B cell (primary cell): ENCODE measurements at regions not wholly inside any gene's neighbourhood (a gene's known extent, or its start where the extent isn't known, plus 50 kb on each side); places are given as distances from the start of the nearest gene placed in this dataset.

ENCODE experiments used
- ATAC-seq: fragments of 200-7000 bp; cut with Tn5 transposase; one replicate; pipeline ENCODE4 v1.10.0; 2021; ENCODE audit warnings: low read depth, mild to moderate bottlenecking, moderate number of reproducible peaks, moderate library complexity
- CTCF ChIA-PET: fragments of 350-600 bp; sonication (Branson Sonifier 250); formaldehyde crosslinking; loops from one replicate; lab custom pipeline; 2021; ENCODE audit warnings: antibody characterized with exemption, inconsistent platforms; lab: Charles Lee
- POLR2A ChIA-PET: fragments of 350-600 bp; sonication (Branson Sonifier 250); formaldehyde crosslinking; loops from one replicate; lab custom pipeline; 2021; ENCODE audit warnings: antibody characterized with exemption; lab: Charles Lee
- DNase-seq: peaks from one replicate; pipeline ENCODE4 v3.0.0; 2013
- H2AFZ ChIP-seq: 2 replicates; pipeline ENCODE4 v1.6.1; 2012; ENCODE audit warnings: mild to moderate bottlenecking, low read depth, low read length; ENCODE audit not compliant: insufficient read depth, poor library complexity, severe bottlenecking
- H3K27ac ChIP-seq, 2 donors: 1 replicate in 1 of 2; 2 replicates in 1 of 2; pipeline ENCODE4 v1.5.1; 2012 to 2013; ENCODE audit warnings: low read length in 2 of 2, mild to moderate bottlenecking in 2 of 2, moderate library complexity in 1 of 2
- H3K27me3 ChIP-seq, 4 experiments: fragments of 200-600 bp in 1 of 4; sonication (generic) in 1 of 4; replicated peaks in 1 of 4; 1 replicate in 2 of 4; 2 replicates in 2 of 4; pipeline versions ENCODE4 v1.6.1 to v1.7.0; 2013 to 2016; ENCODE audit warnings: low read length in 3 of 4, mild to moderate bottlenecking in 2 of 4, mixed read lengths in 1 of 4, moderate library complexity in 1 of 4; ENCODE audit not compliant: insufficient read depth in 4 of 4, control insufficient read depth in 3 of 4; ENCODE audit errors: control extremely low read depth in 1 of 4
- H3K36me3 ChIP-seq, 2 experiments: replicated peaks in 1 of 2; 1 replicate in 1 of 2; 2 replicates in 1 of 2; pipeline versions ENCODE4 v1.6.1 to v1.7.1; 2013; ENCODE audit warnings: low read length in 1 of 2; ENCODE audit not compliant: insufficient read depth in 2 of 2, control insufficient read depth in 1 of 2; ENCODE audit errors: control extremely low read depth in 1 of 2, extremely low read depth in 1 of 2
- H3K4me1 ChIP-seq, 2 donors: fragments of 200-600 bp in 1 of 2; sonication (generic) in 1 of 2; 1 replicate in 1 of 2; 2 replicates in 1 of 2; pipeline versions ENCODE4 v1.5.1 to v1.6.1; 2013 to 2017; ENCODE audit warnings: low read length in 2 of 2; ENCODE audit not compliant: control insufficient read depth in 2 of 2, insufficient read depth in 2 of 2
- H3K4me2 ChIP-seq: replicated peaks from 2 replicates; pipeline ENCODE3; 2012; ENCODE audit warnings: mild to moderate bottlenecking, low read depth, low read length; ENCODE audit not compliant: poor library complexity, severe bottlenecking
- H3K4me3 ChIP-seq, 5 experiments: fragments of 200-600 bp in 1 of 5; sonication (generic) in 1 of 5; 1 replicate in 3 of 5; 2 replicates in 2 of 5; pipeline versions ENCODE4 v1.5.1 to v1.7.0; 2011 to 2016; ENCODE audit warnings: low read length in 4 of 5, mild to moderate bottlenecking in 4 of 5, low read depth in 2 of 5, control low read depth in 1 of 5, moderate library complexity in 1 of 5; ENCODE audit not compliant: insufficient read depth in 1 of 5; ENCODE audit errors: control extremely low read depth in 1 of 5, extremely low read depth in 1 of 5
- H3K79me2 ChIP-seq: fragments of 200-600 bp; sonication (generic); one replicate; pipeline ENCODE4 v1.6.0; 2016; ENCODE audit warnings: low read length; ENCODE audit not compliant: control insufficient read depth, insufficient read depth
- H3K9ac ChIP-seq: fragments of 200-600 bp; sonication (generic); 2 replicates; pipeline ENCODE4 v1.6.1; 2017; ENCODE audit warnings: mild to moderate bottlenecking, low read length, moderate library complexity
- H3K9me3 ChIP-seq, 3 donors: one replicate each; pipeline versions ENCODE4 v1.6.1 to v1.7.1; 2013; ENCODE audit warnings: low read length in 2 of 3; ENCODE audit not compliant: control insufficient read depth in 2 of 3, insufficient read depth in 1 of 3; ENCODE audit errors: control extremely low read depth in 1 of 3
- H4K20me1 ChIP-seq: 2 replicates; pipeline ENCODE4 v1.6.0; 2012; ENCODE audit warnings: mild to moderate bottlenecking, low read length; ENCODE audit not compliant: insufficient read depth, control insufficient read depth, poor library complexity, severe bottlenecking
- H3K27ac Mint-ChIP-seq: one replicate; pipeline ENCODE4 v1.8.0; 2021; ENCODE audit warnings: mixed read lengths
- H3K27me3 Mint-ChIP-seq: one replicate; pipeline ENCODE4 v1.8.0; 2021; ENCODE audit warnings: mixed read lengths
- H3K4me1 Mint-ChIP-seq: one replicate; pipeline ENCODE4 v1.8.0; 2021; ENCODE audit warnings: mixed read lengths
- H3K4me3 Mint-ChIP-seq: one replicate; pipeline ENCODE4 v1.8.0; 2021; ENCODE audit warnings: mixed read lengths
- H3K9me3 Mint-ChIP-seq: one replicate; pipeline ENCODE4 v1.8.0; 2022; ENCODE audit warnings: mixed read lengths; ENCODE audit not compliant: insufficient read depth
- CTCF ChIP-seq: fragments of 200-600 bp; IDR thresholded peaks from one replicate; pipeline ENCODE4 v1.8.0; 2022; ENCODE audit warnings: antibody characterized with exemption, mild to moderate bottlenecking
- EZH2 ChIP-seq: IDR thresholded peaks from 2 replicates; pipeline ENCODE4 v1.6.1; 2012; ENCODE audit warnings: borderline replicate concordance, low read depth, mild to moderate bottlenecking, moderate library complexity, low read length; ENCODE audit not compliant: insufficient read depth, poor library complexity, severe bottlenecking
- WGBS: methylation state at CpG from one replicate; pipeline ENCODE4 v1.1.5; 2013; ENCODE audit warnings: missing lambda C conversion rate; ENCODE audit not compliant: insufficient coverage; 5-methylcytosine and 5-hydroxymethylcytosine counted together
- intact Hi-C: fragments of 100-400 bp; cut with micrococcal nuclease; formaldehyde crosslinking; loops from one replicate; pipeline ENCODE4 v1.10.0; 2022

GRCh38 chr16:63169100-63169499, 1132.9 kb upstream of the CDH8 start:
- ChIA-PET POLR2A (no interaction called here), CTCF (no interaction called here)
- TF ChIP-seq EZH2 (no peak), CTCF (no peak)
- Histone ChIP-seq H3K4me2 (no peak overlapping the region), H3K4me3 (no peak overlapping the region), H3K36me3 (no peaks in the 10 kb centered on the region), H3K79me2 (no peaks in the 10 kb centered on the region), H3K9ac (no peak overlapping the region), H3K27me3 (no peaks in the 10 kb centered on the region), H3K27ac (no peak overlapping the region), H4K20me1 (no peaks in the 10 kb centered on the region), H3K4me1 (no peaks in the 10 kb centered on the region), H2AFZ (no peak overlapping the region), H3K9me3 (peaks cover 0 to 2% (median 0%) of the 10 kb centered on the region in 3 donors)
- WGBS: 50% methylated on average over 1 of the region's 2 CpGs
- no peak for ATAC-seq
- intact Hi-C loops: no loop called here
- H3K9me3 Mint-ChIP-seq: peaks cover 2% of the 10 kb centered on the region
- no peak for DNase-seq
- H3K4me3 Mint-ChIP-seq: no peak overlapping the region
- no peaks in the 10 kb centered on the region for H3K4me1 Mint-ChIP-seq
- no peaks in the 10 kb centered on the region for H3K27me3 Mint-ChIP-seq
- H3K27ac Mint-ChIP-seq: no peak overlapping the region

GRCh38 chr16:63157818-63158217, 1121.6 kb upstream of the CDH8 start:
- H3K4me3 Mint-ChIP-seq: no peak overlapping the region
- intact Hi-C loops: no loop called here
- CTCF ChIA-PET: no interaction called here

More at GRCh38 chr16:63157818-63158217, 1121.6 kb upstream of the CDH8 start:
- H3K27ac Mint-ChIP-seq: no peak overlapping the region
- TF ChIP-seq CTCF: no peak
- no peak for TF ChIP-seq EZH2
- Histone ChIP-seq H3K27me3 (no peaks in the 10 kb centered on the region), H3K9me3 (peaks cover 0 to 3% (median 0%) of the 10 kb centered on the region in 3 donors), H3K36me3 (no peaks in the 10 kb centered on the region), H4K20me1 (no peaks in the 10 kb centered on the region), H3K9ac (no peak overlapping the region), H3K27ac (no peak overlapping the region), H3K79me2 (no peaks in the 10 kb centered on the region), H2AFZ (no peak overlapping the region), H3K4me1 (no peaks in the 10 kb centered on the region), H3K4me2 (no peak overlapping the region), H3K4me3 (no peak overlapping the region)
- POLR2A ChIA-PET: no interaction called here
- H3K4me1 Mint-ChIP-seq: no peaks in the 10 kb centered on the region
- DNase-seq (no peak), ATAC-seq (no peak)
- peaks cover 7% of the 10 kb centered on the region for H3K9me3 Mint-ChIP-seq
- H3K27me3 Mint-ChIP-seq: no peaks in the 10 kb centered on the region
- 87% methylated on average over 3 of the region's 5 CpGs for WGBS
